T-helper 2 cell treated with Interferon-gamma antibody and Interleukin-4, amounts not matched to agents 5 μg/mL and 100 μg/mL, for 36 hours (primary cell): ENCODE measurements at regions not wholly inside any gene's neighbourhood (a gene's known extent, or its start where the extent isn't known, plus 50 kb on each side); places are given as distances from the start of the nearest gene placed in this dataset.

Experiments
- DNase-seq: peaks from one replicate; pipeline ENCODE4 v3.0.0; 2021; ENCODE audit warnings: low spot score
- H3K27ac Mint-ChIP-seq: one replicate; pipeline ENCODE4 v1.8.0; 2021; ENCODE audit warnings: mild to moderate bottlenecking, mixed read lengths
- H3K27me3 Mint-ChIP-seq: one replicate; pipeline ENCODE4 v1.8.0; 2021; ENCODE audit warnings: low read depth, mixed read lengths
- H3K36me3 Mint-ChIP-seq: one replicate; pipeline ENCODE4 v1.8.0; 2021; ENCODE audit warnings: low read depth, mixed read lengths
- H3K4me1 Mint-ChIP-seq: one replicate; pipeline ENCODE4 v1.8.0; 2021; ENCODE audit warnings: low read depth, mixed read lengths
- H3K4me3 Mint-ChIP-seq: one replicate; pipeline ENCODE4 v1.8.0; 2022; ENCODE audit warnings: mild to moderate bottlenecking, moderate library complexity, mixed read lengths
- H3K9me3 Mint-ChIP-seq: one replicate; pipeline ENCODE4 v1.8.0; 2021; ENCODE audit warnings: mixed read lengths

DNA sequence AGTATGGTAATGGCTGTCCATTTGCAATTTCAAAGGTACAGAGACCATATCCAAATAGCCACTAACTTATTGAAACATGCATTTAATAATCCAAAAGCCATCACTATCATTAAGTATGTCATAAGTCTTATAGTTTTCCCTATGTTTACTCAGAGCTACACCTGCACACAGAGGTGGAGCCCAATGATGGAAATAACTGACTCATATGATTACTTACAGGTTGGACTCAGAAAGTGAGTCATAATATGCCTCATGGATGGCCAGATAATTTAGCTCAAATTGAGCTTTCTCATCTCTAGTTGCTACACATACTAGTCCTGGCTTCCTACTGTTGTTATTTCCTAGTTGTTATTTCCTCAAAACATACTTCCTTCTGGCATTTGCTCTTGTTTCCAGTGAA, 104.4 kb upstream of the KHDRBS2 start:
- Mint-ChIP-seq H3K4me3 (no peak overlapping the region), H3K27ac (no peak overlapping the region), H3K27me3 (no peaks in the 10 kb centered on the region), H3K36me3 (no peaks in the 10 kb centered on the region), H3K9me3 (peaks cover 35% of the 10 kb centered on the region), H3K4me1 (no peaks in the 10 kb centered on the region)
- DNase-seq = no peak

DNA sequence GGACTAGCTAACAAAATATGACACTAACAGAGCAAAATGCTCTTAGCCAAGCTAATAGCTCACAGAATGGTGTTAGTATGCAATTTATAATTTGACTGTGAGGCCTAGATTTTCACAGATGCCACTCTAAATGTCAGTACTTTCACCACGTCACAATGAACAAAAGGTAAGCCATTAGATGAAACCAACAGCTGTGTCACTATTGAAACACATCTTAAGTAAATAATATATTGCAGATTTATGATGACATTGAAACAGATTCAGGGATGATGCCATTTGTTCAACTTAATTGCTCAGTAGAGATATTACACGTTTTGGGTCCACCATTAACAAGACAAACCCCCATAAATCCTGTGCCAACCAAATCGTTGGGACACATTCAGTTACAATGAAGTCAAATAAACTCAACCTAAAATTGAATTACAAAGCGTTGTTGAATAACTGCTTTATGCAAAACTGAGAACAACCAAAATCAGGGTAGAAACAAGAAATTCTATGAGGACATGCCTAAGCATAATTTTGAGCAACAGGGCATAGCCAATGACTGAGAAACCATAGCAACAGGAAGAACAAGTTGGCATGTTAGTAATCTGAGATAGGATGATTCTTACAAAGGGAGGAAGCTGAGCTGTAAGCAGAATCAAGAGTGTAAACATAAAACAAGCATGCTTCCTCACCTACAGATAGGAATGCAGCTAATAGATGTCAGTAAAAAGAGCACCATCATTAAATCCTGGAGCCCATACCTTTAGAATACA, 85.6 kb upstream of the KHDRBS2 start:
- Mint-ChIP-seq H3K27me3 (no peaks in the 10 kb centered on the region), H3K4me1 (no peaks in the 10 kb centered on the region), H3K4me3 (no peak overlapping the region), H3K27ac (no peak overlapping the region), H3K9me3 (peaks cover 36% of the 10 kb centered on the region), H3K36me3 (no peaks in the 10 kb centered on the region)
- DNase-seq = no peak

DNA sequence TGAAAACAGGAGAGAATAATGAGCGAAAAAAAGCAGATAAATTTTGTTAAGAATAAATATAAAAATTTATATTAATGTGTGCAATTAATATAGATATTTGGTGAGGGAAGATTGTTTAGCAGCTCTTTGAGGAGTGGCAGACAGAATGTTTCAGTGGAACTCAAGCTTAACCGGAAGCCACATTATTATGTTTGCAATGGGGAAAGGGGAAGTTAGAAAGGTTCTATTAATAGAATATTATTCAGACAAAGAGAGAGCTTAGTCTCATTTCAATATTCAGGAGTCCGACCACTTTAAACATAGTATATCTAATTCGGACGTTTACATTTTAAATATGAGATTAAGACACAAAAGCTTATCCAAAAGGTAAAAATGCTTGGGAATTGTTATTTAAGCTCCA, 81.6 kb upstream of the KHDRBS2 start:
- Mint-ChIP-seq H3K27ac (no peak overlapping the region), H3K4me3 (no peak overlapping the region), H3K4me1 (no peaks in the 10 kb centered on the region), H3K36me3 (no peaks in the 10 kb centered on the region), H3K27me3 (no peaks in the 10 kb centered on the region), H3K9me3 (peaks cover 21% of the 10 kb centered on the region)
- DNase-seq = no peak

DNA sequence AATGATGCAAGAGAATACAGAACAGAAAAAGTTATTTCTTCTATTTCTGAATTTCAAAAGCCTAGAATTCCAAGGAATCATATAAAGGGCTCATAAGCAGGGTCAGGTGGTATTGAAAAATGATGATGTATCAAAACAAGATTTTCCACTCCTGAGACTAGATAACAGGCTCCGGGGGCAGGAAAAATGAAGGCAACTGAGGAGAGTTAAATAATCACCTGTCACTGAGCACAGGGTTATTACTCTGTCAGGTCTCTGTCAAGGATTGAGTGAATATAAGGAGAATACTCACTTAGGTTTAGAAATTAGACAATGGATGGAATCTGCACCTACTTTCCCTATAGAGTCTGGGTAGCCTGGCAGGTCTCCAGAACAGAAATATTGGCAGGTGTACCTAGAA, 76.1 kb upstream of the KHDRBS2 start:
- Mint-ChIP-seq H3K36me3 (no peaks in the 10 kb centered on the region), H3K27me3 (no peaks in the 10 kb centered on the region), H3K27ac (no peak overlapping the region), H3K4me1 (no peaks in the 10 kb centered on the region), H3K9me3 (peaks cover 29% of the 10 kb centered on the region), H3K4me3 (no peak overlapping the region)
- DNase-seq = no peak

DNA sequence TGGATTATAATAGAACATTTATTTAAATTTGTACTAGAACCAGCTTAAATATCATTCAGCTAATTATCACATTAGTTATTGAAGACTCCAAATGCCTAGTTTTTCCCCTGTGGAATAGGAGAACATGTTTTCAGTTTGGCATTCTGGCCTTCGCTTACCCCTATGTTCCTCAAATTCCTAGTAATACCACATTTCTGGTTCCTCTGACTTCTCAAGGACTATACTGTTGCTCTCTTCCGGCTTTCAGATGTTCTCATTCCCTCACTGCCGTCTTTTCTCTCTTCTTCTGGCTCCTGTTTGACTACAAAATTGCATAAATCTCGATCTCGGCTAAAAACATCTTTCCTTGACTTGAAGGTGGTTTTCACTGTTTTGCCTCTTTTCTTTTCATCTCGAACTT, 71.8 kb upstream of the KHDRBS2 start:
- no peak overlapping the region for H3K27ac Mint-ChIP-seq
- H3K4me3 Mint-ChIP-seq = no peak overlapping the region
- peaks cover 16% of the 10 kb centered on the region for H3K9me3 Mint-ChIP-seq
- H3K4me1 Mint-ChIP-seq = no peaks in the 10 kb centered on the region
- H3K27me3 Mint-ChIP-seq = no peaks in the 10 kb centered on the region
- H3K36me3 Mint-ChIP-seq = no peaks in the 10 kb centered on the region
- no peak for DNase-seq

DNA sequence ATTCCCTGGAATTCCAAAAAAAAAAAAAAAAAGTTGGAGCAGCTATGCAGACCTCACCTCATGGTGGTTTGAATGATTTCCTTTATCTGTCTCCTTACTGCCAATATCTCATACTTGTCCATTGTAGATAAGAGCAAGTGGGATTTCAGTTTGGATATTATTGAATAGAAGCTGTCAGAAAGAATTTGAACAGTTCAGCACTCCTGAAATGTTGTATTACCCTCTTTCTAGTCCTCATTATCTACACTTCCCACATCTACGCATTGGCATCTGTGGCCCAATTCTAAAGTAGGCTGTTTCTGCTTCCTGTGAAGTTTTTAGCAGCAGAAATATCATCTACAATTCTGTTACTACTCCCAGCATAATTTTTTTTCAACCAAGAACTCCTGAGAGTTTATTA, 68.2 kb upstream of the KHDRBS2 start:
- Mint-ChIP-seq H3K27me3 (no peaks in the 10 kb centered on the region), H3K9me3 (peaks cover 13% of the 10 kb centered on the region), H3K4me3 (no peak overlapping the region), H3K4me1 (no peaks in the 10 kb centered on the region), H3K36me3 (no peaks in the 10 kb centered on the region), H3K27ac (no peak overlapping the region)
- DNase-seq = no peak

DNA sequence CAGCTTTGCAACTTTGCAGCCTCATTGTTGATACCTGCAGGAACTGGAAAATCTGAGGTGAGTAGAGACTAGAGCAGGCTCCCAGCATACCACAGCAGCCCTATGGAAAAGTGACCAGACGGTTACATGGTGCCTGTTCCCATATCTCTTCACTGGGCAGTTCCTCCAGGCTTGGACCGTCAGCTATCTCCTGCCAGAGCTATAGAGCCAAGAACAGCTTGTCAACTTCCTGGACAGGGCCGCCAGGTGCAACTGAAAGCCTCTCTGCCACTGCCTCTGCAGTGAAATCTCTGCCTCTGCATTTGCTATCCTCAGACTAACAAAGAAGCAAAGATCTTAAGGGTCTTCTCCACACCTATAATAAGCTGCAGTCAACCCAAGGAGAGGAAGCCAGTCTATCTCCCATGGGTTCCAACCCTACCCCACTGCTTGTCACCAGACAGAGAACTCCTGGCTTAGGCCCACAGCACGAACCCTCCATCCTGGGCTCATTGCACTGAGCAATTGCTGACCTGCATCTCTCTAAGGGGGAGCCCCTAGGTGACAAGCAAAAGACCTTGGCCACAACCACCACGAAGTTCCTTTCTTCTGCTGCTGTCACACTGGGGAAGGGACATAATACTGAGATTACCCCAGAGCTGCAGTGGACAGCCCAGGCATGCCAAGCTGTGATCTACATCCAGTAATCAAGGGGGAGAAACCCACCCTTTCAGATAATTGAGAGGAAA, 60.1 kb upstream of the KHDRBS2 start:
- Mint-ChIP-seq H3K27ac (no peak overlapping the region), H3K4me1 (no peaks in the 10 kb centered on the region), H3K27me3 (no peaks in the 10 kb centered on the region), H3K4me3 (no peak overlapping the region), H3K36me3 (no peaks in the 10 kb centered on the region), H3K9me3 (peaks cover 38% of the 10 kb centered on the region)
- no peak for DNase-seq

DNA sequence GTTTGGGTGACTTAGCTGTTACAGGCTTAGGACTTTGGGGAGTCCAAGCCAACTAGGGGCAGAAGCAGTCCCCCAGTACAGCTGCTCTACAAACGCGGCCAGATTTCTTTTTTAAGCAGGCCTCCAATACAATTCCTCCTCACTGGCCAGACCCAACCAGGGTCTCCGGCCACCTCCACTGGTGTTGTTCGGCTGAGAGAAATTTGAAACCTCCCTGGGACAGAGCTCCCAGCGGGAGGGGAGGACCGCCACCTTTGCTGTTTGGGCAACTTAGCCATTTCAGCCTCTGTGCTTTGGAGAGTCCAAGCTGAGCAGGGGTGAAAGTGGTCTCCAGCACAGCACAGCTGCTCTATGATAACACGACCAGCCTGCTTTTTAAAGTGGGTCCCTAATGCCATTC, 59.4 kb upstream of the KHDRBS2 start:
- H3K4me1 Mint-ChIP-seq = no peaks in the 10 kb centered on the region
- peaks cover 43% of the 10 kb centered on the region for H3K9me3 Mint-ChIP-seq
- no peak overlapping the region for H3K27ac Mint-ChIP-seq
- H3K36me3 Mint-ChIP-seq = no peaks in the 10 kb centered on the region
- H3K27me3 Mint-ChIP-seq = no peaks in the 10 kb centered on the region
- H3K4me3 Mint-ChIP-seq = no peak overlapping the region
- DNase-seq = no peak

DNA sequence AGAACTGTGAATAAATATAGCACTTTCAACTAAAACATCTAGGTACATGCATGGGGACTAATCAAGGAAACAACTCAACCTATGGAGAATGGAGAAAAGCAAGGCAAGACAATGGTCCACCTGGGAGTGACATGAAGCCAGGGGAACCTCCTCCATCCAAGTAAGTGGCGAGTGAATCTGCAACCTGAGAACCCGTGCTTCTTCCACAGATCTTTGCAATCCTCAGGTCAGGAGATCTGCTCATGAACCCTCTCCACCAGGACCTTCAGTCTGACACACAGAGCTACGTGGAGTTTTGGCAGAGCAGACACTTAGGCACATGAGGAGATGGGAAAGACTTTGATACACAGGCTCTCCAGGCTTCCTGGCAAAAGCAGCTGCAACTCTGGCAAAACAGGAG, 58.8 kb upstream of the KHDRBS2 start:
- H3K27ac Mint-ChIP-seq = no peak overlapping the region
- H3K9me3 Mint-ChIP-seq = peaks cover 47% of the 10 kb centered on the region
- DNase-seq = no peak
- no peaks in the 10 kb centered on the region for H3K36me3 Mint-ChIP-seq
- no peak overlapping the region for H3K4me3 Mint-ChIP-seq
- no peaks in the 10 kb centered on the region for H3K27me3 Mint-ChIP-seq
- no peaks in the 10 kb centered on the region for H3K4me1 Mint-ChIP-seq

DNA sequence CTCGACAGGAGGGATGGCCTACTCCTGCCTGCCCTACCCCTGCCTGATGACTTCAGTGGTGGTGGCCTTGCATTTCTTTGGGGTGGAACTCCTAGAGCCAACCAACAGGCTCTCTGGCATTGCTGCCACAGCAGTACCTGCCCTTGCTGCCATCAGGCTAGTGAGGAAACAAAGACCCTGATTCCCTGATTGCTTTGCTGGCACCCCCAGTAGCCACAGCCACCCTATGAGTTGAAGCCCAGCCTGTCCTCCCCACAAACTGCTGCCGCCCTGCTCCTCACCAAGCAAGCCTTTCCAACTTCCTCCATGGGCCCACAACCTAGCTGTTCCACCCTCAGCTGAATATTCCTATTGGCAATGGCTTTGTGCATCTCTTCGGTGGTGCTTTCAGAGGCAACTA, 52.5 kb upstream of the KHDRBS2 start:
- Mint-ChIP-seq H3K9me3 (peaks cover 57% of the 10 kb centered on the region), H3K27ac (no peak overlapping the region), H3K36me3 (no peaks in the 10 kb centered on the region), H3K4me3 (no peak overlapping the region), H3K4me1 (no peaks in the 10 kb centered on the region), H3K27me3 (no peaks in the 10 kb centered on the region)
- DNase-seq = no peak
